ENCODE measurements at regions not wholly inside any gene's neighbourhood (a gene's known extent, or its start where the extent isn't known, plus 50 kb on each side); places are given as distances from the start of the nearest gene placed in this dataset.

DNA sequence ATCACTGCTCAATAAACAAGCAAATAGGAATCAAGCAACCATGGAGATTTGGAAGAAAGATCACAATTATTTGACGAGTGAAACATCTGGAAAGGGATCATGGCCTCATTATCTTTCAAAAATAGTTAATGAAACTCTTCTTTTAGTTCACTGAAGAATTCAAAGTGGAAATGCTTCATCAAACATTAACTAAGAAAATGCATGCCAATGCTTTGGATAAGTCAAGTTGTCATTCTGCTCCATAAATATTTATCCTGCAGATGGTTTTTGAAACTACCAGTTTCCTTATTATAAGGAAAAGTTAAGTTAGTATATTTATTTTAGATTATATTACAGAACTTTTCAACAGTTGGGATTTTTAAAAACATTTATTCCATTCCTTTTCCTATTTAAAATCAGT lies 206.5 kb upstream of the ADGRL2 start:
- TF ChIP-seq, protein P1, sequence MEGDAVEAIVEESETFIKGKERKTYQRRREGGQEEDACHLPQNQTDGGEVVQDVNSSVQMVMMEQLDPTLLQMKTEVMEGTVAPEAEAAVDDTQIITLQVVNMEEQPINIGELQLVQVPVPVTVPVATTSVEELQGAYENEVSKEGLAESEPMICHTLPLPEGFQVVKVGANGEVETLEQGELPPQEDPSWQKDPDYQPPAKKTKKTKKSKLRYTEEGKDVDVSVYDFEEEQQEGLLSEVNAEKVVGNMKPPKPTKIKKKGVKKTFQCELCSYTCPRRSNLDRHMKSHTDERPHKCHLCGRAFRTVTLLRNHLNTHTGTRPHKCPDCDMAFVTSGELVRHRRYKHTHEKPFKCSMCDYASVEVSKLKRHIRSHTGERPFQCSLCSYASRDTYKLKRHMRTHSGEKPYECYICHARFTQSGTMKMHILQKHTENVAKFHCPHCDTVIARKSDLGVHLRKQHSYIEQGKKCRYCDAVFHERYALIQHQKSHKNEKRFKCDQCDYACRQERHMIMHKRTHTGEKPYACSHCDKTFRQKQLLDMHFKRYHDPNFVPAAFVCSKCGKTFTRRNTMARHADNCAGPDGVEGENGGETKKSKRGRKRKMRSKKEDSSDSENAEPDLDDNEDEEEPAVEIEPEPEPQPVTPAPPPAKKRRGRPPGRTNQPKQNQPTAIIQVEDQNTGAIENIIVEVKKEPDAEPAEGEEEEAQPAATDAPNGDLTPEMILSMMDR (IDR thresholded peaks at IDR 0.05): no peak
- H3K36me3 Mint-ChIP-seq (ENCODE audit: unreplicated experiment): no peaks in the 10 kb centered on the region
- peak overlapping the region; percentile 2 for H3K27ac Mint-ChIP-seq (ENCODE audit: unreplicated experiment)
- no peaks in the 10 kb centered on the region for H3K9me3 Mint-ChIP-seq (ENCODE audit: unreplicated experiment)
- H3K27me3 Mint-ChIP-seq (ENCODE audit: unreplicated experiment): no peaks in the 10 kb centered on the region
- H3K4me3 Mint-ChIP-seq (ENCODE audit: unreplicated experiment): no peak overlapping the region
- DNase-seq (ENCODE audit: extremely low spot score, unreplicated experiment): no peak
- peaks cover 8% of the 10 kb centered on the region for H3K4me1 Mint-ChIP-seq (ENCODE audit: unreplicated experiment)

DNA sequence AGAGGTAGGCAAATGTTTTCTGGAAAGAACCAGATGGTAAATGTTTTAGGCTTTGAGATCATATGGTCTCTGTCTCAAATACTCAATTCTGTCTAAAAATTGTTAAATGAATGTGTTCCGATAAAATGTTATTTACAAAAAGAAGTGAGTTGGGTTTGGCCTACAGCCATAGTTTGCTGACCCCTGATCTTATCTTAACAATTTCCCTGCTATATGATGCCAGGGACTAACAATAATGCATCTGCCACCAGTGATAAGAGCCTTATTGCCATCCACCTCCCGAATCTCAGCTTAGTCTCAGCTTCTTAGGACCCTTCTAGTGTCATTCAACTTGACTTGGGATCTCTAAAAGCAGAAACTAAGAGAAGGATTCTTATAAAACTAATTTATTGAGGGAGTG lies 208.5 kb upstream of the ADGRL2 start:
- TF ChIP-seq, protein P1 (IDR thresholded peaks at IDR 0.05): no peak

DNA sequence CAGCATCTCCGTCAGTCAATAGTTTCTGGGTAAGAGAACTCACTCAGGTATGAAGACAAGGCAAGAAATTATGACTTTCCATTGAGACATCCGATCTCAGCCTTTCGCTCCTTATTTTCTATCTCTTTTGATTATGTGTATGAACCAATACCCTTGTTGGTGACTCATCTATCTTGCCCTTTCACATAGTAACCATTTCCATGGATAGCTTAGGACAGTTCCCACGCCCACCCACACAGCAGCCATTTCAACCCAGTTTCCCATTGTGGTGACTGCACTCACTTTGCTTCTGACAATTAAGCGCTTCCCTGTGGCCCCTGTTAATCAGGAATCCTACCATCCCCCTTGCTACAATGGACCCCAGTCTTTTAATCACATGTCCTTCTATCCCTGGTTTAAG lies 210.6 kb upstream of the ADGRL2 start:
- Mint-ChIP-seq H3K4me3 (ENCODE audit: unreplicated experiment) (no peak overlapping the region), H3K36me3 (ENCODE audit: unreplicated experiment) (no peaks in the 10 kb centered on the region), H3K27me3 (ENCODE audit: unreplicated experiment) (no peaks in the 10 kb centered on the region), H3K9me3 (ENCODE audit: unreplicated experiment) (no peaks in the 10 kb centered on the region), H3K27ac (ENCODE audit: unreplicated experiment) (no peak overlapping the region), H3K4me1 (ENCODE audit: unreplicated experiment) (peaks cover 14% of the 10 kb centered on the region)
- DNase-seq (ENCODE audit: extremely low spot score, unreplicated experiment): no peak
- TF ChIP-seq, protein P1 (IDR thresholded peaks at IDR 0.05): no peak

More for the DNA sequence above, 208.5 kb upstream of the ADGRL2 start:
- H3K36me3 Mint-ChIP-seq (ENCODE audit: unreplicated experiment): no peaks in the 10 kb centered on the region
- H3K27ac Mint-ChIP-seq (ENCODE audit: unreplicated experiment): no peak overlapping the region
- H3K4me1 Mint-ChIP-seq (ENCODE audit: unreplicated experiment): peaks cover 8% of the 10 kb centered on the region
- H3K27me3 Mint-ChIP-seq (ENCODE audit: unreplicated experiment): no peaks in the 10 kb centered on the region
- no peak for DNase-seq (ENCODE audit: extremely low spot score, unreplicated experiment)
- H3K9me3 Mint-ChIP-seq (ENCODE audit: unreplicated experiment): no peaks in the 10 kb centered on the region
- no peak overlapping the region for H3K4me3 Mint-ChIP-seq (ENCODE audit: unreplicated experiment)

DNA sequence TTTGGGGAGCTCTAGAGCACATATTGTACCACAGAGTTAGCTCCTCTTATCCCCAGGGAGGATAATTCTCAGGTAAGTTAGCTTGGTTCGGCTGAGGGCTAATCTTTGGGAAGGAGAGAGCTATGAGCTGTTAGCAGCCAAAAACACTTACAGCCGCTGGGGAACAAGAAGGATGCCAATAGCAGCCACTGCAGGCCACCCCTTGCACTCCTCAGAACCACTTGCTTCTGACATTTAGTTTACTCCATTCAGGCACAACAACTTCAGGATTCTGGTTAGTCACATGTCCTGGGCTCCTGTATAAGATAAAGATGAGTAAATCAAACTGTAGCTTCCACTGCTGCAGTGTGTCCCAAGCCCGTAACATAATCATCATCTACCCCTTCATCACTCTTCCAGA lies 212.6 kb upstream of the ADGRL2 start:
- TF ChIP-seq, protein P1 (IDR thresholded peaks at IDR 0.05): no peak
- Mint-ChIP-seq H3K9me3 (ENCODE audit: unreplicated experiment) (no peaks in the 10 kb centered on the region), H3K27me3 (ENCODE audit: unreplicated experiment) (no peaks in the 10 kb centered on the region), H3K4me3 (ENCODE audit: unreplicated experiment) (no peak overlapping the region), H3K36me3 (ENCODE audit: unreplicated experiment) (no peaks in the 10 kb centered on the region), H3K27ac (ENCODE audit: unreplicated experiment) (no peak overlapping the region), H3K4me1 (ENCODE audit: unreplicated experiment) (peaks cover 22% of the 10 kb centered on the region)
- no peak for DNase-seq (ENCODE audit: extremely low spot score, unreplicated experiment)

DNA sequence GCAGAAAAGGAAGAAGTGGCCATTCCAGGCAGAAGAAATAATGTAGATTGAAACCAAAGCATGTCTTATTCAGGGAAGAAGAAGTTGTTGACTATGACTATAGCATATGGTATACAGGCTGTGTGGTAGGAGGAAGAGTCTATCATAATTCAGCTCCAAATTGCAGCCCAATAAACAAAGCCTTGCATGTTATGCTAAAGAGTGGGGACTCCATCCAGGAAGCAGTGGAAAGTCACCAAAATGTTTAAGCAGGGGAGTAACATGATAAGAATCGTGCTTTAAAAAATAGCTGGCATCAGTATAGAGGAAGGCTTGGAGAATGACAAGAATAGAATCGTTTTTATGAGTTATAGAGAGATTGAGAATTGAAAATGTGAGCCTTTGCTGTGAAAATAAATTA lies 213.3 kb upstream of the ADGRL2 start:
- Mint-ChIP-seq H3K4me1 (ENCODE audit: unreplicated experiment) (peaks cover 28% of the 10 kb centered on the region), H3K36me3 (ENCODE audit: unreplicated experiment) (no peaks in the 10 kb centered on the region), H3K9me3 (ENCODE audit: unreplicated experiment) (no peaks in the 10 kb centered on the region), H3K4me3 (ENCODE audit: unreplicated experiment) (no peak overlapping the region), H3K27ac (ENCODE audit: unreplicated experiment) (no peak overlapping the region), H3K27me3 (ENCODE audit: unreplicated experiment) (no peaks in the 10 kb centered on the region)
- no peak for DNase-seq (ENCODE audit: extremely low spot score, unreplicated experiment)
- TF ChIP-seq, protein P1 (IDR thresholded peaks at IDR 0.05): no peak
